Liver (tissue), 8 donors: ENCODE measurements at regions not wholly inside any gene's neighbourhood (a gene's known extent, or its start where the extent isn't known, plus 50 kb on each side); places are given as distances from the start of the nearest gene placed in this dataset.

ENCODE experiments used
- DNase-seq: peaks from one replicate; pipeline ENCODE4 v3.0.0-alpha.2; 2017; ENCODE audit warnings: low spot score
- H3K27ac ChIP-seq, 2 donors: one replicate each; pipeline ENCODE4 v1.7.0; 2013; ENCODE audit warnings: inconsistent platforms in 2 of 2, low read length in 2 of 2, control low read depth in 1 of 2, low read depth in 1 of 2, mild to moderate bottlenecking in 1 of 2
- H3K27me3 ChIP-seq, 4 donors: one replicate each; pipeline versions ENCODE4 v1.6.1 to v1.7.0; 2013; ENCODE audit warnings: low read length in 3 of 4, inconsistent platforms in 1 of 4, mild to moderate bottlenecking in 1 of 4, moderate library complexity in 1 of 4; ENCODE audit not compliant: control insufficient read depth in 4 of 4, insufficient read depth in 4 of 4
- H3K36me3 ChIP-seq, 4 donors: one replicate each; pipeline versions ENCODE4 v1.6.1 to v1.7.0; 2013; ENCODE audit warnings: low read length in 3 of 4, mild to moderate bottlenecking in 3 of 4, low read depth in 1 of 4, moderate library complexity in 1 of 4; ENCODE audit not compliant: control insufficient read depth in 4 of 4, insufficient read depth in 3 of 4
- H3K4me1 ChIP-seq, 4 donors: one replicate each; pipeline versions ENCODE4 v1.6.1 to v1.7.0; 2013; ENCODE audit warnings: low read length in 3 of 4, mild to moderate bottlenecking in 3 of 4, moderate library complexity in 1 of 4; ENCODE audit not compliant: control insufficient read depth in 4 of 4, insufficient read depth in 4 of 4
- H3K4me3 ChIP-seq, 3 donors: one replicate each; pipeline versions ENCODE4 v1.6.1 to v1.7.0; 2013; ENCODE audit warnings: low read length in 3 of 3, control low read depth in 1 of 3, low read depth in 1 of 3, mild to moderate bottlenecking in 1 of 3
- H3K9ac ChIP-seq, 2 donors: one replicate each; pipeline ENCODE4 v1.7.0; 2013; ENCODE audit warnings: low read length in 2 of 2, mild to moderate bottlenecking in 2 of 2, moderate library complexity in 2 of 2, control low read depth in 1 of 2, low read depth in 1 of 2
- H3K9me3 ChIP-seq, 4 donors: one replicate each; pipeline versions ENCODE4 v1.6.1 to v1.7.0; 2013; ENCODE audit warnings: low read length in 3 of 4; ENCODE audit not compliant: control insufficient read depth in 4 of 4
- ATF3 ChIP-seq: IDR thresholded peaks from 2 replicates; pipeline ENCODE4 v1.6.1; 2016; ENCODE audit warnings: antibody characterized with exemption
- CTCF ChIP-seq: fragments of 150-350 bp; IDR thresholded peaks from 2 replicates; pipeline ENCODE4 v1.5.1; 2017; ENCODE audit warnings: improper control_type of control experiment, low read depth, low read length; ENCODE audit not compliant: missing input control
- EGR1 ChIP-seq, 2 donors: IDR thresholded peaks; 2 replicates each; pipeline ENCODE4 v1.6.1; 2016 to 2018; ENCODE audit warnings: antibody characterized with exemption in 2 of 2, low read depth in 2 of 2
- FOXA1 ChIP-seq: IDR thresholded peaks from 2 replicates; pipeline ENCODE4 v1.6.1; 2016; ENCODE audit warnings: antibody characterized with exemption
- FOXA2 ChIP-seq: IDR thresholded peaks from 2 replicates; pipeline ENCODE4 v1.6.1; 2016; ENCODE audit warnings: antibody characterized with exemption
- GABPA ChIP-seq, 2 donors: IDR thresholded peaks in 1 of 2; conservative IDR thresholded peaks in 1 of 2; 2 replicates each; pipeline ENCODE4 v1.6.1; 2016; ENCODE audit warnings: antibody characterized with exemption in 2 of 2, mild to moderate bottlenecking in 1 of 2, moderate library complexity in 1 of 2
- HNF4A ChIP-seq, 2 donors: conservative IDR thresholded peaks; 2 replicates each; pipeline ENCODE4 v1.6.1; 2016; ENCODE audit warnings: antibody characterized with exemption in 2 of 2, mild to moderate bottlenecking in 2 of 2
- JUND ChIP-seq, 2 donors: IDR thresholded peaks; 2 replicates each; pipeline ENCODE4 v1.6.1; 2016; ENCODE audit warnings: antibody characterized with exemption in 2 of 2
- MAX ChIP-seq: IDR thresholded peaks from 2 replicates; pipeline ENCODE4 v1.6.1; 2016; ENCODE audit warnings: antibody characterized with exemption
- NR2F2 ChIP-seq: IDR thresholded peaks from 2 replicates; pipeline ENCODE4 v1.6.1; 2016; ENCODE audit warnings: antibody characterized with exemption
- RAD21 ChIP-seq, 2 donors: IDR thresholded peaks; 2 replicates each; pipeline ENCODE4 v1.6.1; 2016; ENCODE audit warnings: antibody characterized with exemption in 2 of 2, mild to moderate bottlenecking in 2 of 2
- REST ChIP-seq: IDR thresholded peaks from 2 replicates; pipeline ENCODE4 v1.6.1; 2016; ENCODE audit warnings: antibody characterized with exemption, mild to moderate bottlenecking
- RXRA ChIP-seq, 2 donors: IDR thresholded peaks; 2 replicates each; pipeline ENCODE4 v1.6.1; 2017 to 2018; ENCODE audit warnings: antibody characterized with exemption in 2 of 2, mild to moderate bottlenecking in 1 of 2
- SP1 ChIP-seq: IDR thresholded peaks from 2 replicates; pipeline ENCODE4 v1.6.1; 2018; ENCODE audit warnings: antibody characterized with exemption, mild to moderate bottlenecking
- YY1 ChIP-seq: IDR thresholded peaks from 2 replicates; pipeline ENCODE4 v1.6.1; 2016; ENCODE audit warnings: antibody characterized with exemption, mild to moderate bottlenecking
- ZBTB33 ChIP-seq: IDR thresholded peaks from 2 replicates; pipeline ENCODE4 v1.6.1; 2016; ENCODE audit warnings: antibody characterized with exemption
- WGBS: extraction: QIAGEN DNeasy Blood & Tissue Kit; methylation state at CpG from one replicate; pipeline ENCODE4 v1.1.7; 2013; 5-methylcytosine and 5-hydroxymethylcytosine counted together
- donor health status: healthy.
- donor health status: healthy.
- donor health status: healthy.
- donor health status: healthy.
- donor health status: healthy.

GRCh38 chr11:19422276-19422675, 181.5 kb upstream of the E2F8 start:
- TF ChIP-seq FOXA2, result no peak
- no peak for TF ChIP-seq RAD21 (IDR thresholded peaks at IDR 0.05)
- no peak for TF ChIP-seq GABPA (IDR thresholded peaks at IDR 0.05 in 1 of 2, conservative IDR thresholded peaks at IDR 0.05 in 1 of 2)
- TF ChIP-seq YY1, result no peak
- TF ChIP-seq CTCF, result no peak
- no peak for TF ChIP-seq SP1
- no peak for TF ChIP-seq MAX
- no peaks in the 10 kb centered on the region for H3K27me3 ChIP-seq
- peaks cover 5 to 18% (median 11%) of the 10 kb centered on the region in 4 donors for H3K4me1 ChIP-seq
- 93% methylated on average over 7 of the region's 7 CpGs for WGBS
- H3K27ac ChIP-seq, result no peak overlapping the region
- no peak overlapping the region for H3K4me3 ChIP-seq
- no peaks in the 10 kb centered on the region for H3K9me3 ChIP-seq
- H3K36me3 ChIP-seq, result no peaks in the 10 kb centered on the region
- DNase-seq, result no peak
- no peak overlapping the region for H3K9ac ChIP-seq

- no peaks in the 10 kb centered on the region for H3K36me3 ChIP-seq
- H3K4me3 ChIP-seq, result no peak overlapping the region
- H3K9me3 ChIP-seq, result no peaks in the 10 kb centered on the region
- H3K9ac ChIP-seq, result no peak overlapping the region
- 73% methylated on average over 6 of the region's 6 CpGs for WGBS
- H3K27ac ChIP-seq, result no peak overlapping the region
- H3K4me1 ChIP-seq, result peaks cover 5 to 18% (median 11%) of the 10 kb centered on the region in 4 donors
- TF ChIP-seq REST (no peak), ZBTB33 (no peak), ATF3 (no peak), SP1 (no peak), FOXA1 (no peak), JUND (IDR thresholded peaks at IDR 0.05) (no peak), NR2F2 (no peak), HNF4A (conservative IDR thresholded peaks at IDR 0.05) (no peak), CTCF (no peak), EGR1 (IDR thresholded peaks at IDR 0.05; ENCODE audit: low read depth in 2 of 2) (no peak), YY1 (no peak), RXRA (IDR thresholded peaks at IDR 0.05) (no peak), GABPA (IDR thresholded peaks at IDR 0.05 in 1 of 2, conservative IDR thresholded peaks at IDR 0.05 in 1 of 2) (no peak), MAX (no peak)
- DNase-seq, result no peak
- no peaks in the 10 kb centered on the region for H3K27me3 ChIP-seq
Measured at GRCh38 chr11:19420868-19421533, 180.3 kb upstream of the E2F8 start.
